ENCODE measurements at regions not wholly inside any gene's neighbourhood (a gene's known extent, or its start where the extent isn't known, plus 50 kb on each side); places are given as distances from the start of the nearest gene placed in this dataset.

GRCh38 chr10:90447831-90448230 is 410.0 kb downstream of the HTR7 start:
- peaks cover 31% of the 10 kb centered on the region; the same call in 1 of the 2 replicates for H3K9me3 ChIP-seq (ENCODE audit: low read length)
- ChIA-PET POLR2A (no interaction called here), CTCF (ENCODE audit: low intra/inter-chr PET ratio, low total read pairs) (no interaction called here)
- 4% methylated on average over 3 of the region's 3 CpGs for WGBS (ENCODE audit: low lambda C conversion rate)
- no peak overlapping the region for H3K9ac ChIP-seq (ENCODE audit: insufficient read depth, low read depth, low read length)
- H3K4me3 ChIP-seq (replicated peaks in 1 of 3; ENCODE audit: insufficient read depth in 1 of 3, low read depth in 2 of 3, low read length in 3 of 3), result no peak overlapping the region
- H3K36me3 ChIP-seq (replicated peaks in 1 of 2; ENCODE audit: control insufficient read depth in 1 of 2, insufficient read depth in 2 of 2, low read length in 2 of 2), result no peaks in the 10 kb centered on the region
- no peaks in the 10 kb centered on the region; a peak in 1 of 5 replicates for H3K27me3 ChIP-seq (ENCODE audit: control insufficient read depth in 1 of 2, insufficient read depth in 2 of 2, low read length in 2 of 2)
- no peak overlapping the region for H3K27ac ChIP-seq (ENCODE audit: extremely low read length, insufficient read depth, low read length)
- no peak overlapping the region for H3K4me2 ChIP-seq (ENCODE audit: low read depth, low read length)
- no peaks in the 10 kb centered on the region for H4K20me1 ChIP-seq (ENCODE audit: insufficient read depth, low read length)
- ATAC-seq (no peak), FAIRE-seq (no peak), DNase-seq (ENCODE audit: low spot score) (no peak)
- TF ChIP-seq TBL1XR1 (IDR thresholded peaks at IDR 0.05; ENCODE audit: borderline replicate concordance, low read length, partially characterized antibody) (no peak), ARNT2 (CRISPR knock-in tag; IDR thresholded peaks at IDR 0.05; ENCODE audit: low read depth) (no peak), SAFB2 (CRISPR knock-in tag; IDR thresholded peaks at IDR 0.05; ENCODE audit: borderline replicate concordance, low read depth) (no peak), SCMH1 (CRISPR knock-in tag; IDR thresholded peaks at IDR 0.05; ENCODE audit: borderline replicate concordance) (no peak), ZNF234 (CRISPR knock-in tag; conservative IDR thresholded peaks at IDR 0.05) (no peak), ZNF264 (CRISPR knock-in tag; IDR thresholded peaks at IDR 0.05) (no peak), TBP (CRISPR knock-in tag; IDR thresholded peaks at IDR 0.05) (no peak)
- TF ChIP-seq, protein P1, sequence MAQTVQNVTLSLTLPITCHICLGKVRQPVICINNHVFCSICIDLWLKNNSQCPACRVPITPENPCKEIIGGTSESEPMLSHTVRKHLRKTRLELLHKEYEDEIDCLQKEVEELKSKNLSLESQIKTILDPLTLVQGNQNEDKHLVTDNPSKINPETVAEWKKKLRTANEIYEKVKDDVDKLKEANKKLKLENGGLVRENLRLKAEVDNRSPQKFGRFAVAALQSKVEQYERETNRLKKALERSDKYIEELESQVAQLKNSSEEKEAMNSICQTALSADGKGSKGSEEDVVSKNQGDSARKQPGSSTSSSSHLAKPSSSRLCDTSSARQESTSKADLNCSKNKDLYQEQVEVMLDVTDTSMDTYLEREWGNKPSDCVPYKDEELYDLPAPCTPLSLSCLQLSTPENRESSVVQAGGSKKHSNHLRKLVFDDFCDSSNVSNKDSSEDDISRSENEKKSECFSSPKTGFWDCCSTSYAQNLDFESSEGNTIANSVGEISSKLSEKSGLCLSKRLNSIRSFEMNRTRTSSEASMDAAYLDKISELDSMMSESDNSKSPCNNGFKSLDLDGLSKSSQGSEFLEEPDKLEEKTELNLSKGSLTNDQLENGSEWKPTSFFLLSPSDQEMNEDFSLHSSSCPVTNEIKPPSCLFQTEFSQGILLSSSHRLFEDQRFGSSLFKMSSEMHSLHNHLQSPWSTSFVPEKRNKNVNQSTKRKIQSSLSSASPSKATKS (CRISPR knock-in tag; IDR thresholded peaks at IDR 0.05), result no peak
- TF ChIP-seq, protein P2, sequence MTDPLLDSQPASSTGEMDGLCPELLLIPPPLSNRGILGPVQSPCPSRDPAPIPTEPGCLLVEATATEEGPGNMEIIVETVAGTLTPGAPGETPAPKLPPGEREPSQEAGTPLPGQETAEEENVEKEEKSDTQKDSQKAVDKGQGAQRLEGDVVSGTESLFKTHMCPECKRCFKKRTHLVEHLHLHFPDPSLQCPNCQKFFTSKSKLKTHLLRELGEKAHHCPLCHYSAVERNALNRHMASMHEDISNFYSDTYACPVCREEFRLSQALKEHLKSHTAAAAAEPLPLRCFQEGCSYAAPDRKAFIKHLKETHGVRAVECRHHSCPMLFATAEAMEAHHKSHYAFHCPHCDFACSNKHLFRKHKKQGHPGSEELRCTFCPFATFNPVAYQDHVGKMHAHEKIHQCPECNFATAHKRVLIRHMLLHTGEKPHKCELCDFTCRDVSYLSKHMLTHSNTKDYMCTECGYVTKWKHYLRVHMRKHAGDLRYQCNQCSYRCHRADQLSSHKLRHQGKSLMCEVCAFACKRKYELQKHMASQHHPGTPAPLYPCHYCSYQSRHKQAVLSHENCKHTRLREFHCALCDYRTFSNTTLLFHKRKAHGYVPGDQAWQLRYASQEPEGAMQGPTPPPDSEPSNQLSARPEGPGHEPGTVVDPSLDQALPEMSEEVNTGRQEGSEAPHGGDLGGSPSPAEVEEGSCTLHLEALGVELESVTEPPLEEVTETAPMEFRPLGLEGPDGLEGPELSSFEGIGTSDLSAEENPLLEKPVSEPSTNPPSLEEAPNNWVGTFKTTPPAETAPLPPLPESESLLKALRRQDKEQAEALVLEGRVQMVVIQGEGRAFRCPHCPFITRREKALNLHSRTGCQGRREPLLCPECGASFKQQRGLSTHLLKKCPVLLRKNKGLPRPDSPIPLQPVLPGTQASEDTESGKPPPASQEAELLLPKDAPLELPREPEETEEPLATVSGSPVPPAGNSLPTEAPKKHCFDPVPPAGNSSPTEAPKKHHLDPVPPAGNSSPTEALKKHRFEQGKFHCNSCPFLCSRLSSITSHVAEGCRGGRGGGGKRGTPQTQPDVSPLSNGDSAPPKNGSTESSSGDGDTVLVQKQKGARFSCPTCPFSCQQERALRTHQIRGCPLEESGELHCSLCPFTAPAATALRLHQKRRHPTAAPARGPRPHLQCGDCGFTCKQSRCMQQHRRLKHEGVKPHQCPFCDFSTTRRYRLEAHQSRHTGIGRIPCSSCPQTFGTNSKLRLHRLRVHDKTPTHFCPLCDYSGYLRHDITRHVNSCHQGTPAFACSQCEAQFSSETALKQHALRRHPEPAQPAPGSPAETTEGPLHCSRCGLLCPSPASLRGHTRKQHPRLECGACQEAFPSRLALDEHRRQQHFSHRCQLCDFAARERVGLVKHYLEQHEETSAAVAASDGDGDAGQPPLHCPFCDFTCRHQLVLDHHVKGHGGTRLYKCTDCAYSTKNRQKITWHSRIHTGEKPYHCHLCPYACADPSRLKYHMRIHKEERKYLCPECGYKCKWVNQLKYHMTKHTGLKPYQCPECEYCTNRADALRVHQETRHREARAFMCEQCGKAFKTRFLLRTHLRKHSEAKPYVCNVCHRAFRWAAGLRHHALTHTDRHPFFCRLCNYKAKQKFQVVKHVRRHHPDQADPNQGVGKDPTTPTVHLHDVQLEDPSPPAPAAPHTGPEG (CRISPR knock-in tag; IDR thresholded peaks at IDR 0.05), result no peak
- TF ChIP-seq, protein P3, sequence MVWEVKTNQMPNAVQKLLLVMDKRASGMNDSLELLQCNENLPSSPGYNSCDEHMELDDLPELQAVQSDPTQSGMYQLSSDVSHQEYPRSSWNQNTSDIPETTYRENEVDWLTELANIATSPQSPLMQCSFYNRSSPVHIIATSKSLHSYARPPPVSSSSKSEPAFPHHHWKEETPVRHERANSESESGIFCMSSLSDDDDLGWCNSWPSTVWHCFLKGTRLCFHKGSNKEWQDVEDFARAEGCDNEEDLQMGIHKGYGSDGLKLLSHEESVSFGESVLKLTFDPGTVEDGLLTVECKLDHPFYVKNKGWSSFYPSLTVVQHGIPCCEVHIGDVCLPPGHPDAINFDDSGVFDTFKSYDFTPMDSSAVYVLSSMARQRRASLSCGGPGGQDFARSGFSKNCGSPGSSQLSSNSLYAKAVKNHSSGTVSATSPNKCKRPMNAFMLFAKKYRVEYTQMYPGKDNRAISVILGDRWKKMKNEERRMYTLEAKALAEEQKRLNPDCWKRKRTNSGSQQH (CRISPR knock-in tag; IDR thresholded peaks at IDR 0.05; ENCODE audit: low read depth), result no peak
- TF ChIP-seq, protein P4, sequence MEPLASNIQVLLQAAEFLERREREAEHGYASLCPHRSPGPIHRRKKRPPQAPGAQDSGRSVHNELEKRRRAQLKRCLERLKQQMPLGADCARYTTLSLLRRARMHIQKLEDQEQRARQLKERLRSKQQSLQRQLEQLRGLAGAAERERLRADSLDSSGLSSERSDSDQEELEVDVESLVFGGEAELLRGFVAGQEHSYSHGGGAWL (CRISPR knock-in tag; IDR thresholded peaks at IDR 0.05), result no peak
- H3K4me1 ChIP-seq (ENCODE audit: insufficient read depth, low read length), result no peaks in the 10 kb centered on the region
- intact Hi-C loops (cut with micrococcal nuclease; ENCODE audit: unreplicated experiment), result no loop called here
- in situ Hi-C loops (cut with HindIII; ENCODE audit: extremely low pct_ligation_motif_present, low pct_unique_long_range_greater_than_20kb), result no loop called here
- H3K79me2 ChIP-seq (ENCODE audit: insufficient read depth, low read length), result no peaks in the 10 kb centered on the region
- no peak overlapping the region for H2AFZ ChIP-seq (ENCODE audit: low read length)
- BruUV-seq (replicated peaks), result no TSS peak

Data from HepG2 (cell line).